Sigmoid colon (tissue), 4 donors: ENCODE measurements at regions not wholly inside any gene's neighbourhood (a gene's known extent, or its start where the extent isn't known, plus 50 kb on each side); places are given as distances from the start of the nearest gene placed in this dataset.

Source experiments
- CTCF ChIP-seq, 4 experiments: fragments of 450-650 bp in 3 of 4; fragments of 200-600 bp in 1 of 4; IDR thresholded peaks; one replicate each; pipeline ENCODE4 v1.5.1; 2016 to 2019; ENCODE audit warnings: antibody characterized with exemption in 4 of 4, mild to moderate bottlenecking in 3 of 4, moderate library complexity in 2 of 4
- EP300 ChIP-seq, 4 donors: sonication (generic); formaldehyde crosslinking; IDR thresholded peaks; one replicate each; pipeline ENCODE4 v1.6.1; 2017; ENCODE audit warnings: antibody characterized with exemption in 4 of 4
- POLR2A ChIP-seq, 2 donors: fragments of 450-650 bp; IDR thresholded peaks; one replicate each; pipeline ENCODE4 v1.6.1; 2016; ENCODE audit warnings: antibody characterized with exemption in 2 of 2, mild to moderate bottlenecking in 2 of 2, moderate library complexity in 2 of 2
- POLR2AphosphoS5 ChIP-seq, 4 donors: sonication (generic); formaldehyde crosslinking; IDR thresholded peaks; one replicate each; pipeline ENCODE4 v1.6.1; 2017; ENCODE audit warnings: antibody characterized with exemption in 4 of 4

GRCh38 chr6:121897337-121897760 is 461.9 kb downstream of the GJA1 start:
- TF ChIP-seq CTCF (IDR thresholded peaks at IDR 0.05) (no peak), EP300 (IDR thresholded peaks at IDR 0.05) (no peak), POLR2A (IDR thresholded peaks at IDR 0.05) (no peak), POLR2AphosphoS5 (IDR thresholded peaks at IDR 0.05) (no peak)
